ENCODE measurements at regions not wholly inside any gene's neighbourhood (a gene's known extent, or its start where the extent isn't known, plus 50 kb on each side); places are given as distances from the start of the nearest gene placed in this dataset.

- H3F3A ChIP-seq (ENCODE audit: insufficient read depth, low read length) = no peaks in the 10 kb centered on the region
- no peak for DNase-seq
- no peaks in the 10 kb centered on the region for H3K79me2 ChIP-seq (ENCODE audit: low read length)
- no peak overlapping the region for H2AFZ ChIP-seq (ENCODE audit: low read length)
- H3K4me1 ChIP-seq (ENCODE audit: low read length) = no peaks in the 10 kb centered on the region
- no peaks in the 10 kb centered on the region for H3K36me3 ChIP-seq (replicated peaks; ENCODE audit: insufficient read depth, low read length)
- H3K9me3 ChIP-seq (replicated peaks; ENCODE audit: insufficient read depth, low read length) = no peaks in the 10 kb centered on the region
- no peak overlapping the region for H3K9ac ChIP-seq (ENCODE audit: low read length)
- H3K27ac ChIP-seq (ENCODE audit: low read length) = no peak overlapping the region
- H3K9me2 ChIP-seq (replicated peaks; ENCODE audit: insufficient read depth, low read length) = no peaks in the 10 kb centered on the region
- H3K4me3 ChIP-seq (ENCODE audit: low read length) = no peak overlapping the region
- H4K20me1 ChIP-seq (ENCODE audit: insufficient read depth, low read length) = no peaks in the 10 kb centered on the region
- TF ChIP-seq EZH2 (optimal IDR thresholded peaks at IDR 0.05; ENCODE audit: low read depth, low read length) (no peak), EZH2phosphoT487 (IDR thresholded peaks at IDR 0.05; ENCODE audit: low read length) (no peak)
- TF ChIP-seq, protein P1, sequence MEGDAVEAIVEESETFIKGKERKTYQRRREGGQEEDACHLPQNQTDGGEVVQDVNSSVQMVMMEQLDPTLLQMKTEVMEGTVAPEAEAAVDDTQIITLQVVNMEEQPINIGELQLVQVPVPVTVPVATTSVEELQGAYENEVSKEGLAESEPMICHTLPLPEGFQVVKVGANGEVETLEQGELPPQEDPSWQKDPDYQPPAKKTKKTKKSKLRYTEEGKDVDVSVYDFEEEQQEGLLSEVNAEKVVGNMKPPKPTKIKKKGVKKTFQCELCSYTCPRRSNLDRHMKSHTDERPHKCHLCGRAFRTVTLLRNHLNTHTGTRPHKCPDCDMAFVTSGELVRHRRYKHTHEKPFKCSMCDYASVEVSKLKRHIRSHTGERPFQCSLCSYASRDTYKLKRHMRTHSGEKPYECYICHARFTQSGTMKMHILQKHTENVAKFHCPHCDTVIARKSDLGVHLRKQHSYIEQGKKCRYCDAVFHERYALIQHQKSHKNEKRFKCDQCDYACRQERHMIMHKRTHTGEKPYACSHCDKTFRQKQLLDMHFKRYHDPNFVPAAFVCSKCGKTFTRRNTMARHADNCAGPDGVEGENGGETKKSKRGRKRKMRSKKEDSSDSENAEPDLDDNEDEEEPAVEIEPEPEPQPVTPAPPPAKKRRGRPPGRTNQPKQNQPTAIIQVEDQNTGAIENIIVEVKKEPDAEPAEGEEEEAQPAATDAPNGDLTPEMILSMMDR (IDR thresholded peaks at IDR 0.05; ENCODE audit: low read length) = no peak
- no peak overlapping the region for H3K4me2 ChIP-seq (ENCODE audit: low read depth, low read length)
- no peaks in the 10 kb centered on the region for H3K27me3 ChIP-seq (replicated peaks; ENCODE audit: insufficient read depth, low read length)
These were observed 262.5 kb downstream of the MED10 start for GRCh38 chr5:6115852-6116251.

DNA sequence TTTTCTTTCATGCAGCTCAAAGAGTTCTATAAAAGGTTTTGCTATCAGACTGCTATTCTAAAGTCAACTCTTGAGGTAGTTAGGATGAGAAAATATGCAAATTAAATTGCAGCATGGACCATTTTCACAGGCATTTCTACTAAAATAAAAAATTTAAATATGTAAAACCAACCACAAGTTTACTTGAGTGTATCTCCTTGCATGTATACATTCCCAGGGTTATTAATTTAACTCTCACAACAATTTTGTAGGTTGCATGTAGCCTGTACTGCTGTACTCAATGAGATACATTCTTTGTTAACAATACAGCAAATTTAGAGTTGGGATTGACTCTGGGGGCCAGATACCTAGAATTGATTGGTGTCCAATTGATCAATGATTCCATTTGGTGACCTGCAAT lies 265.8 kb downstream of the MED10 start:
- no peak for DNase-seq
- Histone ChIP-seq H3K9me3 (replicated peaks; ENCODE audit: insufficient read depth, low read length) (no peaks in the 10 kb centered on the region), H3K79me2 (ENCODE audit: low read length) (no peaks in the 10 kb centered on the region), H3K36me3 (replicated peaks; ENCODE audit: insufficient read depth, low read length) (no peaks in the 10 kb centered on the region), H3K4me2 (ENCODE audit: low read depth, low read length) (no peak overlapping the region), H3K9me2 (replicated peaks; ENCODE audit: insufficient read depth, low read length) (no peaks in the 10 kb centered on the region), H3K4me3 (ENCODE audit: low read length) (no peak overlapping the region), H3K27ac (ENCODE audit: low read length) (no peak overlapping the region), H3K4me1 (ENCODE audit: low read length) (no peaks in the 10 kb centered on the region), H4K20me1 (ENCODE audit: insufficient read depth, low read length) (no peaks in the 10 kb centered on the region), H3K27me3 (replicated peaks; ENCODE audit: insufficient read depth, low read length) (no peaks in the 10 kb centered on the region), H2AFZ (ENCODE audit: low read length) (no peak overlapping the region), H3K9ac (ENCODE audit: low read length) (no peak overlapping the region), H3F3A (ENCODE audit: insufficient read depth, low read length) (no peaks in the 10 kb centered on the region)
- no peak for TF ChIP-seq EZH2phosphoT487 (IDR thresholded peaks at IDR 0.05; ENCODE audit: low read length)
- TF ChIP-seq, protein P1 (IDR thresholded peaks at IDR 0.05; ENCODE audit: low read length) = no peak
- no peak for TF ChIP-seq EZH2 (optimal IDR thresholded peaks at IDR 0.05; ENCODE audit: low read depth, low read length)

DNA sequence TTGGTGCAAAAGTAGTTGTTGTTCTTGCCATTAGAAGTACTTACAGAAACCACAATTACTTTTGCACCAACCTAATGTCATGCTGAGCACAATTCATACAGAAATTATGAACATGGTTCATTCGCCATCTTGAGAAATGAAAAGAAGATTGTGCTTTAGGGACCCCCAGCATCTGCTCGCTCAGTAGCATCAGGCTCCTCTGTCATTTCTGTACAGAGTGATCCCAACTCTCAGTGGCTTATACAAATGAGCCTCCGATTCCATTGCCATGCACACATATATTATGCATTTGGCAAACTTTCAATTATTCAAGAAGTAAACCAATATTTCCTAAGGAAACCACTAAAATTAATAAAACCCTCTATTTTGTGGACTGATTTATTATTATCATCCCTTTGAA lies 266.2 kb downstream of the MED10 start:
- TF ChIP-seq, protein P1 (IDR thresholded peaks at IDR 0.05; ENCODE audit: low read length) = no peak
- no peak for TF ChIP-seq EZH2phosphoT487 (IDR thresholded peaks at IDR 0.05; ENCODE audit: low read length)
- no peak for TF ChIP-seq EZH2 (optimal IDR thresholded peaks at IDR 0.05; ENCODE audit: low read depth, low read length)
- H2AFZ ChIP-seq (ENCODE audit: low read length) = no peak overlapping the region
- no peak overlapping the region for H3K4me2 ChIP-seq (ENCODE audit: low read depth, low read length)
- H3K79me2 ChIP-seq (ENCODE audit: low read length) = no peaks in the 10 kb centered on the region
- no peak overlapping the region for H3K4me3 ChIP-seq (ENCODE audit: low read length)
- no peaks in the 10 kb centered on the region for H4K20me1 ChIP-seq (ENCODE audit: insufficient read depth, low read length)
- no peaks in the 10 kb centered on the region for H3K9me3 ChIP-seq (replicated peaks; ENCODE audit: insufficient read depth, low read length)
- H3K36me3 ChIP-seq (replicated peaks; ENCODE audit: insufficient read depth, low read length) = no peaks in the 10 kb centered on the region
- no peak overlapping the region for H3K9ac ChIP-seq (ENCODE audit: low read length)
- no peaks in the 10 kb centered on the region for H3K27me3 ChIP-seq (replicated peaks; ENCODE audit: insufficient read depth, low read length)
- no peak overlapping the region for H3K27ac ChIP-seq (ENCODE audit: low read length)
- no peaks in the 10 kb centered on the region for H3K4me1 ChIP-seq (ENCODE audit: low read length)
- no peaks in the 10 kb centered on the region for H3F3A ChIP-seq (ENCODE audit: insufficient read depth, low read length)
- DNase-seq = no peak
- H3K9me2 ChIP-seq (replicated peaks; ENCODE audit: insufficient read depth, low read length) = no peaks in the 10 kb centered on the region

Data from MM.1S (cell line).